ENCODE measurements at regions not wholly inside any gene's neighbourhood (a gene's known extent, or its start where the extent isn't known, plus 50 kb on each side); places are given as distances from the start of the nearest gene placed in this dataset.

GRCh38 chr5:15064396-15064795, 192.8 kb upstream of the ANKH start:
- WGBS (ENCODE audit: low lambda C conversion rate, missing lambda C conversion rate) = 85% methylated on average over 2 of the region's 2 CpGs
- Histone ChIP-seq H2AFZ (no peak overlapping the region), H3K36me3 (replicated peaks; ENCODE audit: insufficient read depth, low read depth) (no peaks in the 10 kb centered on the region), H3K9me2 (replicated peaks; ENCODE audit: insufficient read depth) (no peaks in the 10 kb centered on the region), H3K27ac (no peak overlapping the region), H4K20me1 (ENCODE audit: insufficient read depth, poor library complexity, severe bottlenecking) (no peaks in the 10 kb centered on the region), H3K27me3 (no peaks in the 10 kb centered on the region), H3K4me3 (no peak overlapping the region), H3K79me2 (no peaks in the 10 kb centered on the region), H3K9me3 (ENCODE audit: low read depth) (no peaks in the 10 kb centered on the region), H3K4me2 (no peak overlapping the region), H3K4me1 (ENCODE audit: insufficient read depth) (no peaks in the 10 kb centered on the region)
- TF ChIP-seq EZH2phosphoT487 (IDR thresholded peaks at IDR 0.05; ENCODE audit: low read depth, severe bottlenecking, unreplicated experiment) = no peak
- no peak for DNase-seq (ENCODE audit: low spot score)

GRCh38 chr5:15056988-15057592, 185.5 kb upstream of the ANKH start:
- H3K4me3 ChIP-seq = no peak overlapping the region
- no peaks in the 10 kb centered on the region for H3K9me2 ChIP-seq (replicated peaks; ENCODE audit: insufficient read depth)
- H2AFZ ChIP-seq = no peak overlapping the region
- no peaks in the 10 kb centered on the region for H4K20me1 ChIP-seq (ENCODE audit: insufficient read depth, poor library complexity, severe bottlenecking)
- no peaks in the 10 kb centered on the region for H3K36me3 ChIP-seq (replicated peaks; ENCODE audit: insufficient read depth, low read depth)
- no peaks in the 10 kb centered on the region for H3K27me3 ChIP-seq
- no peak for TF ChIP-seq EZH2 (IDR thresholded peaks at IDR 0.05; ENCODE audit: borderline replicate concordance)
- TF ChIP-seq EZH2phosphoT487 (IDR thresholded peaks at IDR 0.05; ENCODE audit: low read depth, severe bottlenecking, unreplicated experiment) = no peak
- no peak for TF ChIP-seq CTCF (IDR thresholded peaks at IDR 0.05; ENCODE audit: poor library complexity)
- H3K9me3 ChIP-seq (ENCODE audit: low read depth) = no peaks in the 10 kb centered on the region
- H3K4me2 ChIP-seq = no peak overlapping the region
- no peaks in the 10 kb centered on the region for H3K79me2 ChIP-seq
- WGBS (ENCODE audit: low lambda C conversion rate, missing lambda C conversion rate) = 91% methylated on average over 6 of the region's 6 CpGs
- no peak overlapping the region for H3K27ac ChIP-seq
- no peak for DNase-seq (ENCODE audit: low spot score)
- H3K4me1 ChIP-seq (ENCODE audit: insufficient read depth) = no peaks in the 10 kb centered on the region

GRCh38 chr5:15044521-15044920, 172.9 kb upstream of the ANKH start:
- no peak overlapping the region for H3K27ac ChIP-seq
- no peak overlapping the region for H3K4me2 ChIP-seq
- no peak for DNase-seq (ENCODE audit: low spot score)
- TF ChIP-seq EZH2phosphoT487 (IDR thresholded peaks at IDR 0.05; ENCODE audit: low read depth, severe bottlenecking, unreplicated experiment) = no peak
- no peak for TF ChIP-seq EZH2 (IDR thresholded peaks at IDR 0.05; ENCODE audit: borderline replicate concordance)
- no peak for TF ChIP-seq CTCF (IDR thresholded peaks at IDR 0.05; ENCODE audit: poor library complexity)
- H3K9me3 ChIP-seq (ENCODE audit: low read depth) = no peaks in the 10 kb centered on the region
- H3K9me2 ChIP-seq (replicated peaks; ENCODE audit: insufficient read depth) = no peaks in the 10 kb centered on the region
- 90% methylated on average over 3 of the region's 3 CpGs for WGBS (ENCODE audit: low lambda C conversion rate, missing lambda C conversion rate)
- H4K20me1 ChIP-seq (ENCODE audit: insufficient read depth, poor library complexity, severe bottlenecking) = no peaks in the 10 kb centered on the region
- H3K27me3 ChIP-seq = no peaks in the 10 kb centered on the region
- no peak overlapping the region for H2AFZ ChIP-seq
- no peaks in the 10 kb centered on the region for H3K79me2 ChIP-seq
- no peaks in the 10 kb centered on the region for H3K4me1 ChIP-seq (ENCODE audit: insufficient read depth)
- no peak overlapping the region for H3K4me3 ChIP-seq
- no peaks in the 10 kb centered on the region for H3K36me3 ChIP-seq (replicated peaks; ENCODE audit: insufficient read depth, low read depth)

- Histone ChIP-seq H4K20me1 (ENCODE audit: insufficient read depth, poor library complexity, severe bottlenecking) (no peaks in the 10 kb centered on the region), H2AFZ (no peak overlapping the region), H3K4me2 (no peak overlapping the region), H3K79me2 (no peaks in the 10 kb centered on the region), H3K9me2 (replicated peaks; ENCODE audit: insufficient read depth) (no peaks in the 10 kb centered on the region), H3K4me1 (ENCODE audit: insufficient read depth) (no peaks in the 10 kb centered on the region), H3K27me3 (no peaks in the 10 kb centered on the region), H3K36me3 (replicated peaks; ENCODE audit: insufficient read depth, low read depth) (no peaks in the 10 kb centered on the region), H3K9me3 (ENCODE audit: low read depth) (no peaks in the 10 kb centered on the region), H3K4me3 (no peak overlapping the region), H3K27ac (no peak overlapping the region)
- 77% methylated on average over 4 of the region's 4 CpGs for WGBS (ENCODE audit: low lambda C conversion rate, missing lambda C conversion rate)
- no peak for DNase-seq (ENCODE audit: low spot score)
- TF ChIP-seq EZH2phosphoT487 (IDR thresholded peaks at IDR 0.05; ENCODE audit: low read depth, severe bottlenecking, unreplicated experiment) = no peak
- TF ChIP-seq CTCF (IDR thresholded peaks at IDR 0.05; ENCODE audit: poor library complexity) = no peak
- TF ChIP-seq EZH2 (IDR thresholded peaks at IDR 0.05; ENCODE audit: borderline replicate concordance) = no peak
Measured at GRCh38 chr5:15037247-15037908, 165.8 kb upstream of the ANKH start.
